Panc1 (cell line): ENCODE measurements at regions not wholly inside any gene's neighbourhood (a gene's known extent, or its start where the extent isn't known, plus 50 kb on each side); places are given as distances from the start of the nearest gene placed in this dataset.

Source experiments
- CTCF ChIP-seq: fragments of 450-650 bp; IDR thresholded peaks from 2 replicates; pipeline ENCODE4 v1.5.1; 2017; ENCODE audit warnings: mild to moderate bottlenecking
- POLR2AphosphoS5 ChIP-seq: IDR thresholded peaks from 2 replicates; pipeline ENCODE4 v1.6.1; 2012; ENCODE audit warnings: mild to moderate bottlenecking, low read depth, low read length, moderate library complexity
- REST ChIP-seq, 2 experiments: IDR thresholded peaks; 2 replicates each; pipeline ENCODE4 v1.6.1; 2011 to 2012; ENCODE audit warnings: low read depth in 2 of 2, control low read depth in 1 of 2, low read length in 1 of 2, mild to moderate bottlenecking in 1 of 2, moderate library complexity in 1 of 2; ENCODE audit not compliant: insufficient read depth in 1 of 2
- SIN3A ChIP-seq: IDR thresholded peaks from 2 replicates; pipeline ENCODE4 v1.6.1; 2012; ENCODE audit warnings: low read depth, mild to moderate bottlenecking, low read length, moderate library complexity, borderline replicate concordance; ENCODE audit not compliant: insufficient read depth
- TCF7L2 ChIP-seq: IDR thresholded peaks from 2 replicates; pipeline ENCODE4 v1.6.1; 2011; ENCODE audit warnings: mild to moderate bottlenecking, low read depth, low read length, inconsistent platforms

DNA sequence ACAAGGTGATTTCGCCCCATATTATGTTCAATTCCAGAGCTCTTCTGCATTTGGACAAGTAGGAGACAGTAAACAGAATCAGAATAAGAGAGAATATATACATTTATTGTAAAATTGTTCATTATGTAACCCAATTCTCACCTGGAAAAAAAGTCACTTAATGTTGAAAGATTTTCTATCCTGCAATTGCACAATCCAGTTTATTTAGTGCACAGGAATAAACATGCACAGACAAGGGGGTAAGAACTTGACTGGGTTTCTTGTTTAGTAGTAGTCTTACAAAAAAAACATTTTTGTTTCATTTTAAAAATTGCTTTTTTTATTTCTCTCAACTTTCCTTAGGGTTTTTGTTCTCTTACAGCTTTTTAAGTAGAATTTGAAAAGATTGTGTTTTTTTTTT is 126.6 kb downstream of the SAMD9 start:
- TF ChIP-seq CTCF = no peak
- no peak for TF ChIP-seq TCF7L2
- no peak for TF ChIP-seq POLR2AphosphoS5
- no peak for TF ChIP-seq REST (IDR thresholded peaks at IDR 0.05; ENCODE audit: insufficient read depth in 1 of 2, low read depth in 2 of 2, low read length in 1 of 2)
- TF ChIP-seq SIN3A = no peak
